HG03439 (cell line): ENCODE measurements at regions not wholly inside any gene's neighbourhood (a gene's known extent, or its start where the extent isn't known, plus 50 kb on each side); places are given as distances from the start of the nearest gene placed in this dataset.
A peak's percentile ranks its signal among the peaks of the same experiment; 100 is the strongest.

ENCODE experiments used
- ATAC-seq: cut with Tn5 transposase; IDR thresholded peaks from one replicate; pipeline ENCODE4 v1.9.1; 2021; ENCODE audit warnings: mild to moderate bottlenecking, moderate library complexity; ENCODE audit not compliant: unreplicated experiment

DNA sequence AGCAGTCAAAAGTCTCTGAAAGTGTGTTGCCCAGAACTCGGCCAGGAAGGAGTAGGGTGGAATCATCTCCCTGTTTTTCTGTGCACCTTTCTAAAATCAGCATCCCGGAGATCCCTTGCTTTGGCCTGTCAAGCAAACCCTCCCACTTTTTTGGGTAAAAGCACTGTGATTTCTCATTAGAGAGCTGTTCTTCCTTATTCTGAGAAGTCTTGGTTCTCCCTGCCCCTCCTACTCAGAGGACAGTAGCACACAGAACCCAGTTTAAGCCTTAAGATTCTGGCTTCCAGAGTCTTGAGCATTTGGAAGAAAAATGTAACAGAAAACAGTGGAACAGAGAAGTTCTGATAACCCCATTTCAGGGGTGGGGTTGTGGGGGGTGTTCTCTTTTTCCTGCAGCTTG, 52.6 kb upstream of the KATNAL1 start:
- no peak for ATAC-seq

DNA sequence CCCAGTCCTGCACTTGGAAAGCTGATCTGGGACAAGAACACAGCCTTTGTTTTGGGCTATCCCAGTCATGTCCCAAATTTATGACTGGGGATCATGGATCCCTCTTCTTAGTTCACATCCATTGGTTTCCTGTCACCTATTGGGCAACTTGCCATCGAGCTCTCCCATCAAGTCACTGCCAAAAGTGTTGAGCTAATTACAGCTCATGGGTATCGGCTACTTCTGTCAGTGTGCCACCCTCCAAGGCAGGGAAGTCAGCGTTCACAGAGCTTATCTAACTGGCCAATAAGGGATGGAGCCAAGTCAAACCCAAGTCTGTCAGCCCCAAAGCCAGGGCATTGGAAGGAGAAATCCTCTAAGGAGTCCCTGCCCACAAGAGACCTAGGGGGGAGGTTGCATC, 53.2 kb upstream of the KATNAL1 start:
- ATAC-seq, result no peak

DNA sequence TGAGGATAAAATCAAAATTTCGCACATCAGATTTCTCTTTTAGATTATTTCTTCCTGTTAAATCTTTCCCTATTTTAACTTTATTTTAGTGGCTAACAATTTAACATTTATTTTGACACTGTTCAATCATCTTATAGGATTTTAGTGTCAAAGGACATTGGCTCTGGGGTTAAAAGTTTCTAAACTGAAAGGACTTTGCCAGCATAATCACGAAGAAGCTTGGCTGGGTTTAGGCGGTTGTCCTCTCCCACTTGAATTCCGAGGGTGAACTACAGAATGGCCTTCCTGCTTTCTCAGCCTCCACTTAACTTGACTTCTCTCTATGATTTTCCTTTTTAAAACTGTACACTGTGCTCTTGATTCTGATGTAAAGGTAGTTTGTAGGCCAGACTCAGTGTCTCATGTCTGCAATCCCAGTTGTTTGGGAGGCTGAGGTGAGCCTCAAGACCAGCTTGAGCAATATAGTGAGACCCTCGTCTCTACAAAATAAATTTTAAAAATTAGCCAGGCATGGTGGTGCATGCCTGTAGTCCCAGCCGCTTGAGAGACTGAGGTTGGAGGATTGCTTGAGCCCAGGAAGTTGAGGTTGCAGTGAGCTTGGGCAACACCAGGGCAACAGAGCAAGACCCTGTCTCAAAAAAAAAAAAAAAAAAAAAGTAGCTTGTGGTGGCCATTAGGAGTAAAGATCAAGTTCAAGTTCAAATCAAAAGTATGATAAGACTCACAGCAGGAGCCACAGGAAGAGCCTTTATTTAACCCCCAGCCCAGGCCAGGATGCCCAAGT, 54.8 kb upstream of the KATNAL1 start:
- ATAC-seq, result no peak

DNA sequence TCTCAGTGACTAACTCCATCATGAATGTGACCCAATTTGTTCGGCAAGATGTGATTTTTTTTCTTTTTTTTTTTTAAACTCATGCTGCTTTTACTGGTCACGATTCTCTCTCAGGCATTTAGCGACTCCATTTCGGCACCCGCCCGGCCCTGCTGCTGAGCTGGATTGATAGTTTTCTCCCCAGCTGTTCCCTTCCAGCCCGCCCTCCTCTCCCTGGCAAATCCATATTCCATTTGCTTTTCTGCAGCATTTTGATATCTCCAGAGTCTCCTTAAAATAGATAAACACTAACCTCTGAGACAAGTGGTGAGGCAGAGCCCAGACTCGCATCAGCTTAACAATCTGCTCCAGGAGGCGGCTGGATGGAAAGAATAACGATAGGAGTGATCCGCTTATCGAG, 55.5 kb upstream of the KATNAL1 start:
- no peak for ATAC-seq

DNA sequence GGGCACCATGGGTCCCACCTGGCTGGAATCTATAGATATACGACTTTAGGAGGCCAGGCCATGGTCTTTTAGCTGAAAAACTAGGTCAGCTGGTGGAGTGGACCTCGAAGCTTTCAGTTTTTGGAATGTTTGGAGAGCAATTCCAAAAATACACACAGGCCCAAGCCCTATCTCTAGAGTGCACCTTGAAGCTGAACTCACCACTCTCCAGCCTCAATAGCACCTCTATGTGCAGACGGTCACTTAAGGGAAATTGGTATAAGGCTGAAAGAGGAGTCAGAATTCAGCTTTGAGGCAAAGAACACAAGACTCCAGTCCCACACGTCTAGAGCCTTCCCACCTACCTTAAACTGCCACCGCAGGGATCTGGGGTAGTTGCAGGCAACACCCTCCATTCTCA, 56.4 kb upstream of the KATNAL1 start:
- ATAC-seq, result no peak

DNA sequence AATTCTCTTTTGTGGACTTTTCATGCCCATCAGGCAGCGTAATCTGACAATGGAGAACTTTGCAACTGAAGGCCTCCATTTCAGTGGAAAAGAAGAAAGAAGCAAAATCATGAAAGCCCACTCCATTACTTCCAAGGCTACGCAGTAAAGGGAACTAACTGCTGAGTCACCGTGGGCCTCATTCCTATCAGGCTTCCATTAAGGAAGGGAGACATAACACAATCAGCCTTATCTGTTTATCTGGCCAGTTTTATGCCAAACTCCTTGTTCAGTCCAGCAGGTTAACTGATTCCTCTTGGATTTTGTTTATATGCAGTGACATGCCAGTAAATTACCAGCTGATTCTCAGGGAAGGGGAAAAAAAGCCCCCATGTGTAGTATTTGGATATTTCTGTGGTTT, 56.8 kb upstream of the KATNAL1 start:
- ATAC-seq, result no peak

DNA sequence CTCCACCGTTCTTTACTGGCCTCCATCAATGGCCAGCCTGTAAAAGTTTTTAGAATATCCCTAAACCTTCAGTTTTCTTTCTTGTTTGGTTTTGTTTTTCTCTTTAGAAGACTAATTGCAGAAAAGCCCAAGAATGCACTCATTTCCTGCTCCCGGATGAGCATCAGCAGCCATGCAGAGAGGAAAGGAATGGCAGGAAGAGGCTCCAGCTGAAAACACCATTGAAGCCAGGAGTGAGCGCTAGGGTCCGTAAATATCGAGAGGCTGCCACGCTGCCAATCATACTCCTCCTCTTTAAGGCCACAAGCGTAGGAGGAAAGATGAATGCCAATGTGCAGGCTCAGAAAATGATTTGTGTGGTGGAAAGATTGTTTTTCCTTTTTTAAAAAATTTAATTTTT, 57.4 kb upstream of the UBE2L5 start:
- no peak for ATAC-seq

DNA sequence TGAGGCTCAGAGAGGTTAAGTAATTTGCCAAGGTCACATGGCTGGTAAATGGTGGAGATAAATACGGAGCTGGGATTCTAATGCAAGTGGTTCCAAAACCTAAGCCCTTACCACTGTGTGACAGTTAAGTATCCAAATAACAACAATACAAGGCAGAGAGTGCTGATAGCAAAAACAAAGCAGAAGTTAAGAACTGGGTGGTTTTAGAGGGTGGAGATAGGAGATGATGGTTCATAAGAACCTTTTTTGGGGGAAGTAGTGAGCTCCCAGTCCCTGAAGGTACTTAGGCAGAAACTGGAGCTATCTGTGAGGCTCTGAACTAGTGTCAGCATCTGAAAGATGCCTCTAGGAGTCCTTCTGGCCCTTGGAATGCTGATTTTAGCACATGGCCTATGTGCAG, 56.2 kb upstream of the UBE2L5 start:
- ATAC-seq, result no peak

DNA sequence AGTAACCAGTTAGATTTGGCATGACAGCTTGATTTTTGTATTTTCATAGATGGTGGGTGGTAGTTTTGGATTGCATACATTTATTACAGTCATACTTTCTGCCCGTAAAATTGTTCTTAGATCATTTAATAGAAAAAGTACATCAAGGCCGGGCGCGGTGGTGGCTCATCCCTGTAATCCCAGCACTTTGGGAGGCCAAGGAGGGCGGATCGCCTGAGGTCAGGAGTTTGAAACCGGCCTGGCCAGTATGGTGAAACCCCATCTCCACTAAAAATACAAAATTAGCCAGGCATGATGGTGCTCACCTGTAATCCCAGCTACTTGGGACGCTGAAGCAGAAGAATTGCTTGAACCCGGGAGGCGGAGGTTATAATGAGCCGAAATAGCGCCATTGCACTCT, 55.0 kb upstream of the UBE2L5 start:
- no peak for ATAC-seq

DNA sequence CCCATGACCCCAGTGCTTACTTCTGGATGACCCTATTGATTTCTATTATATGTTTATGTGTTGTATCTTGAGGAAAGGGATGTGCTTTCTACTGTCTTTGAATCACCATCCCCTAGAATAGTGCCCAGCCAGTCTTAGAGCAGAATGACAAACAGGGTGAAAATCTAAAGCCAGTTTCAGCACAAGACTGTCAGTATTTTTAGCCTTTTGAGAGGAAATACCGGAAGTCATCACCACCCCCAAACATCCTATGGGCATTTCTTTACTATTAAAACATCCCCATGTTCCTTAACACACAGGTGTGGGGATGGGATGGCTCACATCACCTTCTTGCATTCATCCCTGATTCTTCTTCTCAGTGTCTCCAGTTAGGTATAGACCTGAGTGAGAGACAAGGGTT, 52.1 kb upstream of the UBE2L5 start:
- no peak for ATAC-seq

DNA sequence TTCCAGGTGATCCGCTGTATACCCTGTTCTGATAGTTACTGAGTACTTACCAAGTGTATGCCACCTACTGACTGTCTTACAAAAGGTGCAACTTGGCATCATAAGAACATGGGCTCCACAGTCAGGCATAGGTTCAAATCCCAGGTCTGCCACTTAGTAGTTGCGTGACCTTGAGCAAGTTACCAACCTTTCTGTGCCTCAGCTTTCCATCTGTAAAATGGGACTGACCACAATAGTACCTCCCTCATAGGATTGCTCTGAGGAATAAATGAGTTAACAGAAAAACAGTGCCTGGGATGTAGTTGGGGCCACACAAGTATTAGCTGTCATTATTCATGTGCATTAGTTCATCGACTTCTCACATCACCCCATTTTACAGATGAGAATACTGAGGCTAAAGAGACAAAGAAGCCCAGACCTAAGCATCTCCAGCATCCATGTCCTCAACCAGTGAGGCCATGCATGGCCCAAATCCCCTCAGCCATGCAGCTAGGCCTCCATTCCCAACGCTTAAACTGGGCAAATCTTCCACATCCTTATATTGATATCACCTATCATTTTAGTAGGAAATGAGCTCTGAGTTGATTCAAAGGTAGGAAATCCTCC, 51.3 kb upstream of the UBE2L5 start:
- no peak for ATAC-seq

DNA sequence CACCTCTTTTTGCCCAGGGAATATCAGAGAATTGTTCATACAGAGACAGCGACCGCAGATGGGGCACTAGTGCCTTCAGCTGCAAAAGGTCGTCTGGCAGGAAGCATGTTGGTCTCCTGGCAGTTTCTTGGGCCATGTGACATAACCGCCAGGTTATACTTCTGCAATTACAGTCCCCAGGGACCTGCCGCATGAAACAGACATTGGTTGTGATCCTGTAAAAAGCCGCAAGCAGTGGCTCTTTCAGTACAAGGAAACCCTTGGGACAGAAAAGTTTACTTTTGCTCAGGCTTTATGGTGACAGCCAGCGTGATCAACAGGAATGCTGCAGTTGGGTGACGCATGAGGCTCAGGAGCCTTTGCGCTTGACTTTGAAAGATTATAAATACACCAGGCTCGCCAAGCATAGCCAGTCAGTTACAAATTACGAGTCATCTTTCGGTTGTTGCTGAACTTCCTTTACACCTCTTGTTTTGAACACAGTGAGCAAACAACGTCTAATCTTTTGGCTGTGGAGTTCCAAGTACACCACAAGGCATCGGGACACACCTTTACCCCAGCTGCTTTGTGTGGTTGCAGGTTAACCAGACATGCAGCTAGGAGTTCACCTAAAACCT, 50.5 kb upstream of the UBE2L5 start:
- peak; percentile 78 for ATAC-seq
